Stimulated activated CD8-positive, alpha-beta memory T cell treated with anti-CD3 and anti-CD28 coated beads, Interleukin-2, amount 100 ng/mL, for 48 hours (primary cell): ENCODE measurements at regions not wholly inside any gene's neighbourhood (a gene's known extent, or its start where the extent isn't known, plus 50 kb on each side); places are given as distances from the start of the nearest gene placed in this dataset.

Source experiments
- DNase-seq, 2 donors: peaks; one replicate each; pipeline ENCODE4 v3.0.0-alpha.2; 2020; ENCODE audit warnings: low read depth in 2 of 2

DNA sequence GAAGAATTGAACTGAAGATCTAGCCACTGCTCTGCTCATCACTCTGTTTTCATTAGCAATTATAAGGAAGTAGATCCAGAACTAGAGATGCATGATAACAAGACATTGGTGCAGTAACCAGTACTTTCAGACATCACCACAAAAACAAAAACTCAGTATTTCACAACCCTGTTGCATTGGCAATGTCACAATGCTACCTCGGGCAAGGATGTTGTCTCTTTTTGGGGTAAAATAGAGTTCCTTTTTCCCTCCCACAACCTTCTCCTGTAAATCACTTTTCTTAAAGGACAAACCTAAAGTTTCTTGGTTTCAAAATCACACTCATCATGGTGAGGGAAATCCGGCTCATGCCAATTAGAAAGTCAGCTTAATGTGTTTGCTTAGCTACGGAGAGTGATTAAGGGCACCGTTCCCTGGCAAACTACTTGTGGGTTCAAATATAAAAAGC is 420.1 kb upstream of the MEF2C start:
- no peak for DNase-seq

DNA sequence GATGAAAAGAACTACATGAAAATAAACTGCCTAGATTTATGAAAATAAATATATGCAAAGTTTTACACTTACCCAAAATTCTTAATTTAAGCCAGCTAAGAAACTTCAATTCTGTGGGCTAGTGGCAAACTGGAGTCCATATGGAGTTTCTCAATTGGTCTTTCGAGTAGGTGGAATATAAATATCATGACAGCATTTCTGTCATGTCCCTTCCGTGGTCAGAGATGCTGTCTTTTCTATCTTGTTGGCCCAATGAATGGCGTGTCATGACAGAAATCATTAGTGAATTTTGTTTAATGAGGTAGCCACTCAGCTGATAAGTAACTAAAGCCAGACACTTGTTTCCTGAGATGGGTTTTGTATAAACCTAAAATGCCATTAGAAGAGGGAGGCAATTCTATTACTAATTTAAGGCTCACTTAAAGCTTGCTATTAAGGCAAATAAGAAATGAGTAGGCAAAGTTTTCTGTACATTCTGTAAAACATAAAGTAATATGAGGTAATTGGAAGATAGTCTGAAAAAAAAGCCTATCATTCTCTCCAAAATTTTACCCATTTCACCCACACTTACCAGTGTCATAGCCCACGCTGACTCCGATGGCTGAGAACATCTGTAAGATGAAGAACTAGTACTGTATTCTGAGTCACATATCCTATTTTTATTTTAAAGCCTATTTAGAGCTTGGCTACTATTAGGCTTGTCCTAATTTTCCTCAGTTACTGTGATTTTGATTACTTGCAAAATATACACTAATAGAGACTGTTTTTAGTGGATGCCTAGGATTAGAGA is 419.3 kb upstream of the MEF2C start:
- DNase-seq = no peak

DNA sequence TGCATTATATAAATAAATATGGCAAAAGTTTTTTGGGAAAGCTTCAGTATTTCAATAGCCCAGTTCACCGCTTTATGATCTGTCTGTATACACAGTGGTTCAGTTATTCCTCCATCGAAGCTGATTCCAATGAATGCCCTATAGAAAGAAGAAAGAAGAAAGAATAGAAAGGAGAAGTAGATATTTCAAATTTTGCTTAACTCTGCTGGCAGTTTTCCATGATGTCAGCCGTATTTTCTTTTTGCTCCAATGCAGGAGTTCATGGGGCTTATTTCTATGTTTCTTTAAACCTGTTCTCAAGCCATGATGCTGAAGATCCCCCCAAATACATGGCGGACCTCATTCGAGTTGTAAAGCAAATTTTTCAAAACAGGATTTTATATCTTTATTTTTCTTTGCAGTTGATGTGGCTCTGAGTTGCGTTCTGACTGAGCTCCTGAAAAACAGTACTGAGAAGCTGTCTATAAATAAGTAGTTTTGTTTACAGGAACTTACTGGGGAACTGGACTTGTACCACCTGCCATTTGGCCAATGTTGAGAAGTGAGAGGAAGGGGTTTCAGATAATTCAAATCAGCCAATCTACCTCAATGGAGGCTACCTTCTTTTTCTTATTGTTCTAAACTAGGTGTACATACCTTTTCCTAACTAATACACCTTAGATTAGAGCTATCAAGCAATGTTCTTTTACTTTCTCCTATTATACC is 418.5 kb upstream of the MEF2C start:
- DNase-seq = no peak

DNA sequence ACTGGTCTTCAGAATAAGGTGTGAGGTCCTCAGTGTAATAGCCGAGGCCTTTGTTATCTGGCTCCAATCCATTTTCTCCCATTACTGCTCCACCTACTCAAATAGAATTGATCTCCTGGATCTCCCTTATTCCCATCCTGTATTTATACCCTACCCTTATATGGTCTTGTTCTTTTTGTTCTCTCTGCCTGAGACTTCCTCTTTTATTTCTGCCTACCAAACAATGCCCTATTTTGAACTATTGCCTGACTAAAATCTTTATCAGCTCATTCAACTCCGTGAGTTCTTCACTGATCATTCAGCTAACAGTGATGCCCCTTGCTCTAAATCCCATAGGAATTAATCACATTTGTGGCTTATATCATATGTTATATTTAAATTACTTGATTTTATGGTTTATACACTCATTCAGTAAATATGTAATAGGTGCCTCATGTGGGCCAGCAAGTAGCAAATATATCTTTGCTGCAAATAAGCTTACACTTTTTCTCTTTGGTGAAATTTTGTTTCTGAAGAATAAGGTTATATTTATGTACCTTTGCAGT is 417.5 kb upstream of the MEF2C start:
- DNase-seq = no peak

DNA sequence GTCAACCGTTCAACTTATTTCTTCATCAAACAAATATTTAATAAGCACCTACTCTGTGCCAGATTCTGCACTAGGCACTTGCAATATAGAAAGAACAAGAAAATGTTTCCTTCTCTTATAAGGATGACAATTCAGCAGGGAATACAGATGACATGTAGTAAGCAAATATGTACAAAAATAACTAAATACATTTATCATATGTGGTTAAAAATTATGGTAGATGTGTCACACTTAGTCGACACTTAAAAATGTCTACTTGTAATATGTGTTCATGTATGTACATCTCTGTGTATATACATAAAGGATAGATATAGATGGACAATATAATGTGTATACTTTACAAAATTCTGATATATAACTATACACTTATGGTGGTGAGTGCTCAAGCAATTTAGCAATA is 417.0 kb upstream of the MEF2C start:
- DNase-seq = no peak

DNA sequence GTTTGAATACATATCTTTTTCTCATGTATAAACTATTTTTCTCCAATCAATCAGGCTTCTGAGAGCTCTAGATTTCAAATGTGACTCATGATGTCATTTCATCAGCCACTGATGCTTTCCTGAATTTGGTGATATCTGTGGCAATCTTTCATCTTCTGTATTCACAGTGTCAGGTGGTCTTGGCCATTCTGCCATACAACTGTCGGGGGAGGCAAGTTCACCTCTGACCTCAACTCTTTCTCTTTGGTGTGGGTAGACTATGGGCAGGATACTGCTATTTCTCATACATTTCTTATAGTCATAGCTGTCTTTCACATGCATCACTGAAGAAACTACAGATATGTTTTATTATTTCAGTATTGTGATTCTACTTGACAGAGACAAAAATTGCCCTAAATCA is 414.1 kb upstream of the MEF2C start:
- DNase-seq = no peak

DNA sequence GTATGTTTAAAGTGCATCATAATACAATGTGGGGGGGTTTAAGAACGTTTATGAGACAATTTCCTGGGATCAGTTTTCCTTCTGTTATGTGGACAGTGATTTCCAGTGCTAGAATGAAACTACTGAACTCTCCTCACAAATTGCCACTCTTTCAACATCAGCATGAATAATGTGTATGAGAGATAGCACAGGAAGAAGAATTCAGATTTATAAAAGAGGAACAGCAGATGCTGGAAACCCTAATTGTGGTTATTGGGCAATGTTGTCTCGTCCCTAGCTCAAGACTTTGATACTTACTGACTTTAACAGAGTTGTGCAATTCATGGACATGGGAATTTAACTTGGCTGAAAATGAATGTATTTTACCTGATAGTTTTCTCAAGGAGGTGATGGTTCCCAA is 410.8 kb upstream of the MEF2C start:
- no peak for DNase-seq

DNA sequence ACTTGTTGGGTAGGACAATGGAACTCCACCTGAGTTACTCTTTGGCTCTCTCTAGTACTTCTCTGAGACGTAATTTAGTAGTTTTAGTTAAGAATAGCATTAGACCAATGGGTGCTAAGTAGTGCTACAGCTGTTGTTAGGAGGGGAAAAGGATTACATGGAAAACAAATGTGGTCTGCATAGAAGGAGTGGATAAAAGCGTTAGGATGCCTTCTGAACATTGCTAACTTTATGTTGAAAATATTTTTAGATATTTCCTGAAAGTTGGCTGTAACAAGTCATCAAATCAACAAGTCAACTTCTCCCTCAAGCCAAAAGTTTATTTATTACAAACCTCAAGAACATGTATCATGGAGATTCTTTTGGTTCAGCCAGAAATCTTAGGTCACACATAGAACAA is 409.5 kb upstream of the MEF2C start:
- DNase-seq = no peak

DNA sequence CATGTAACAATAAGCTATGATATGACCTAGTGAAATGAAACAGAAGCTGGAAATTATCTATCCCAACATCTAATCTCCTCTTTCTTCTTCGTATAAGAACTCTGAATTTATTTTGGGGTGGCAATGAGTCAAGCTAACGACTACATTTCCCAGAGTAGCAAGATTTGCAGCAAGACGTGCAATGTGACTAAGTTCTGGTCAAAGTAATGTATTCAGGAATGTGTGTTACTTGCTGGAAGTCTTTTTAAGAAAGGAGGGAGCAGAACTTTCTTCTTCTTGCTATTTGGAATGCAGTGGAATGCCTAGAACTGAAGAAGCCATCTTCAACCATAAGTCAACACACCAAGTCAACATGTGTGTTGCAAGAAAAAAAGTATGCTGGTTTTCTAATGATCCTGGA is 406.6 kb upstream of the MEF2C start:
- DNase-seq = no peak

DNA sequence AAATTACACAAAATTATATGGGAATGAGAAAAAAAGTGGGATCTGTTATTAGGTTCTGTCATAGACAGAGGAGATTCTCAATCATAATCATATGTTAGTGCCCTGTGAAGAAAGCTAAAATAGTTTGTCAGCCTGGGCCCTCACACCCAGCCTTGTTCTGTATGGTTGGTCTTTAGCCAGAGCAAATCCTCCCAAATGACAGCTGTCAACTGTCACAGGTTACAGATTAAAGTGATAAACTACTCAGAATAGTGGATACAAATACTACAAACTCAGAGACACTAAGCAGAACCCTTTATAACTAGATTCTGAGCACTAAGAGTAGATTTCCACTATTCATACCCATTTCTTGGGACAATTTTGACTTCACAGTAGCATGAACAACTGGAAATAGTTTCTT is 405.0 kb upstream of the MEF2C start:
- DNase-seq = no peak

DNA sequence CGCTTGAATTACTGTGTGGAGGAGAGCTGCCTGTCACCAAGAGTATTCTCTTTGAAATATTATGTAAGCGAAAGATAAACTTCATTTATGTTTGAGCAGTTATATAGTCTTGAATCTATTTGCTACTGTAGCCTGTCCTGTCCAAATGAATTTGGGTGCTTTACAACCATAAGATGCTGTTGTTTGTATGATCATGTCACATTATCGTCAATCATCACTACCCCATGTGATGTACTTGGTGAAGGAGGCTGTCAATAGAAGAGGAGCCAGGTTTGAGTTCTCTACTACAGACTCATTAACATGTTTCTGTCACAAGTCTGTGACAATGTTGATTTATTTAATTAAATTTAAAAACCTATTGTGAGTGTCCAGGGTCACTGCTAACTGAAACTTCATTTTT is 403.3 kb upstream of the MEF2C start:
- no peak for DNase-seq

DNA sequence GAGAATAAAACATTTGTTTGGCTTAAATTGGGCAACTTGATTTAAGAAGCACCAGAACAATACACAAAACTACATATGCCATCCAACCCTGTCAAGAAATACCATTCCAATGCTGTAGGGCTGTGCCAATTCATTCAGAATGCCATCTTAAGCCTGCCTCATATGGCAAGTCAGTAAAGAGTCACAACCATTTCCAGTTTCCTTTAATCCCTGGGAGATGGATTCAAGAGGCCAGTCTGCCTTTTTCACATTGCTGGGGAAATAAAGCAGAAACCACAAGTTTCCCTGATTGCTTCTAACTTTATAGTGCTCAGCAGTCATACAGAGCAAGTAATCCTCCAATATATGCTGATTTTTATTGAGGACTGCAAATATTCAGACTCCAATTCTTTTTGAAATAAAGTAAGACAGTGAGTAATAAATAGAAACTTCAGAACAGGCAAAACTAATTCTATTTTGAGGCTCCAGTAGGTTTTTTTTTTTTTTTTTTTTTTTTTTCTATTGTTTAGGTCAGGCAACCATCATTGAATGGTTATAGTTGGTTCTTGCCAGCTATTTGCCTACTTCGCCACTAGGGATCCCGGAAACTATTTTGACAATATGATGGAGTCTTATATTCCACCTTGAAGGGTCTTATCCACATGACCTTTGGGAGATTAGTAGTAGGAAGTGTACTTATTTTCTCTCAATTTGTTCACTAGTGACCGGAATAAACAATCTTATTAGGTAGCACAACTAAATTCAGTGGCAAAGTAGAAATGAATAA is 400.9 kb upstream of the MEF2C start:
- DNase-seq = no peak

DNA sequence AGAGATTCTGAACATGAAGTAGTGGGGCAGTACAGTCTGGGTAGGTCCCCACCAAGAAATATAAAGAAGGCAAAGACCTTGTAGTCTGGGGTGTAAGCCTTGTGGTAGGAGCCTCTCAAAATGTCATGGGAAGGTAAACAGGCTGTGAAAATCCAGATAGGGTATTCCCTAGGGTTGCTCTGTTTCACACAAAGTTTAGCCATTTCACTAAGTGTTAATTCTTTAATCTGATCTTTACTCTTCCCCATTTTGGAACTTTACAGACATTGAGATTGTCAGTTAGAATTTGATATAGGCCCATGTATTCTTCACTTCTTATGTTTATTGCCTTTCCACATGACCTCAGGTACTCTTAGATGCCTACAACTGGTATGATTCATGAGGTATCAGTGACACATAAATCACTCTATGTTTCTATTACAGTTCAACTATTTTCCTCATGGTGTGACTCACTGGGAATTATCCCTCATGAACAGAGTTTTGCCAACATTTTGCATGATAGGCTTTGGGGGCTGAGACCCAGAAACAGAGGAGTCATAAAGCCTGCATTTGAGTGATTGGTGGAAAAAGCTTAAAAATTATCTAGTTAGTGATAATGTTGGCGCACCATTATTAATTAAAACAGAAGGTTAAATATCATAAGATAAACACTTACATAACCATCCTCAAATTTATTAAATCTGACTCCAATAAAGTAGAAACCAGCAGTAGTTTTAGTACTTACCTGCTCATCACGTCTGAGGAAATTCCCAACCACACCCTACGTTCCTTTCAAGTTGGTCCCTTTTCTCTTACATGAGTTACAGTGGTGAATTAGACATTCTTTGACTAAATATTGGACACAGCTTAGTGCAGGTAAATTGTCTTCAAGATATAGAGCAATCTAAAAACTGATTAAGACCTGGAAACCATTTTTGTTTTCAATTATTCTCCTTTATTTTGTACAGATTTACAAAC is 399.8 kb upstream of the MEF2C start:
- no peak for DNase-seq

DNA sequence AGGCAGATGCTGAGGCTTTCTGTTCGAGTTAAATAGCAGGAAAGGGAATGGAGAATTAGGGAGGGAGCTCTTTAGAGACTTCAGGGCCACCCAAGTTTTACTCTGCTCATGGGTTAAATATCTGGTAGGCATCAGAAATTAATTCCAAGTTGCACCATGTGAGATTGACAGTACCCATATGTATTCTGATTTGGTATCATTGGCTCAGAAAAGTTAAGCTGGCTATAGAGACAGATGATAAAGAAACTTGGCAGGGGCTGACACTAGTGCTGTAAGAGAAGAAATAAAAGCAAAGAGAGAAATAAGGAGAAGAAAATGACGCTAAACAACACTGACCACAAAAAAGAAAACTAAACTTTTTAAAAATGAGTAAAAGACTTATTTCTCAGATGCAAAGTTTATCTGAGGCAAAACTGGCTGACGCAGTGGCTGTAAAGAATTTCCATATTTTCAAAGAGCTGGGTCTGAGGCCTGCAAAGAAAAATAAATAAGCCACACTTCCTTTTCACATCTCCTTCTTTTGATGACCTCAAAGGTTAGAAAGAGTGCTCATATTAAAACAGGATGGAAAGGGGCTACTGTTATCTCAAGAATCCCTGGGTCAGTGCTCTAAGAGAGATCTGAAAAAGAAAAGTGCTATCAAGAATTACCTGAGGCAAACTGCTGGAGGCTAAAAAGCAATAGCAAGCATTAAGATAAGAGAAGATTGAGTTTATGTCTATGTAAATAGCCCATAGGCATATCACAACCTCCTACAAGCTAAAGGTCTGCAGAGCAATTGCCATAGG is 399.0 kb upstream of the MEF2C start:
- DNase-seq = no peak

DNA sequence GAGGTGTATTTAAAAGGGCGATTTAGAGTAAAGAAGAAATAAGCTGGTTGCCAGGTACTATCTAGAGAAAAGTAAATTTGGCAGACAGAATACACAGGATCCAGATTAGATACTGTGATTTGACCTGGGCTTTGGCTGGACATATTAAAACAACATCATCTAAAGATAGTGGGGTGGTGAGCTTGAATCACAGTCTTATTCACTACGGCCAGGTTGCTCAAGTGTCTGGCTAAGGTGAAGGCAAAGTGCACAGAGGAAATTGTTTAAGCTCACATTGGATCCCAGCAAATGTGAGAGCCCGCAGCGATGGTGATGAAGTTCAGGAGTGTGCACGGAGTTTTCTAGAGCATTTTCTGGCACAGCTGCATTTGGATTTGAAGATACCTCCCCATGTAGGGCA is 398.2 kb upstream of the MEF2C start:
- DNase-seq = no peak

DNA sequence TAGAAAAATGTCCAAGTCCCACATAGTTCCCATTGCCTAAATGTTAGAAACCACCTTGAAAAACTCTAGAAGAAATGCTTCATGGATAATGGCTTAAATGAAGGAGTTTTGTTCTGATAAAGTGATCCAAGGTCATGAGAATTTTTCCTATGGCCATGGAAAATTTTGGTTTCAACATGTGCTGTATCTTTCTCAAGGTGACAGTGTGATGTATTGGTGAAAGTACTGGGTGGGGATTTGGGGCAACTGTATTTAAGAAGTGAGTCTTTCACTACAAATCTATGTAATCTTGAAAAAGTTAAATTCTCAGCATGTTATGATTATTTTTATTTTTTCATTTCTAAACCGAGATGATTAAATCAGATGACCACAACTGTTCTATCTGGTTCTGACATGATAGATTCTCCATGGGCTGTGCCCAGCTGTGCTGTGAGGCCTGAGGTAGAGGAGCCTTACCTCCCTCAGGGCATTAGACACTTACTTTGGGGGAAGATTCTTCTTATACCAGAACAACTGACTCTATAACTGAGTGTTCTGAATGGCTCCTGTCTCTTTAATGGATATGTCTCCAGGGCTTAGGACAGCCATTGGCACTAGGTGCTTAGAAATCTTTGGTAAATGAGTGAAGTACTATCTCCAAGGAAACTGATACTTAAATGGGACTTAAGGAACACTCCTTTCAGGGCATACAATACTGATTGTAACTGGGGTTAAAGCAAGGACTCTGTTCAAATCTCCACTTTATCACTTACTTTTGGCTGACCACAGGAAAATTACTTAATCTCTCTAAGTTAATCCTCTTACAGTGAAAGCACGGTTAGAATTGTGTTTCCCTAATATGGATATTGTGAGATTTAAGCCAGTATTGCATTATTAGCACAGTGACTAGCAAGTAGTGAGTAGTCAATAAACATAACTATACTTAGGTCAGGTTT is 397.4 kb upstream of the MEF2C start:
- DNase-seq = no peak

DNA sequence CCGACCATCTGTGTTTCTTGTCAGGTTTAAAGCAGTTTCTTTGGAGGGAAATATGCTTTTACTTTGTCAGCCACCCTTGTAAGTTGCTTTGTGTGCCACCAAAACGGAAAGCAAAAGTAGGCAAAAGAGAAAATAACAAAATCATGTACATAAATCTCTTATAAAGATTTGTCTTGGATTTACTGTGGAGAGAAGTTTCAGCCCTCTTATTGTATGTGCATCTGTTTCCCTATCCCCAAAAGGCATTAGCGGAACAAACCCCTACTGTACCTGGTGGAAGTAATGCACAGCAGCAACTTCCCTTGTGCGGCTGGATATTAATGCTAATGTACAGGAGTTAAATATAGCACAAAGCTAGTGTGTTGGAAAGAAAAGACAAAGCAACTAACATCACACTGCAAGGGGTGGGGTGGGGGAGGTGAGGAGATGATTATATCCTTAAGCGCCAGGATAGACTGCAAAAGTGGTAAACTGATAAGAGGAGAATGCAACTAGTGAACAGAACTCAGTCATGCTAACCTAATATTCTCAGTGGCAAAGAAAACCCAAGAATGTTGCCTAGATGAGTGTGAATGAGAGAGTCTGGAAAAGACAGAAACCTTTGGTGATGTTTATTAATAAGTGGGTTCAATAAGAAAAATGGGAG is 396.5 kb upstream of the MEF2C start:
- DNase-seq = no peak

DNA sequence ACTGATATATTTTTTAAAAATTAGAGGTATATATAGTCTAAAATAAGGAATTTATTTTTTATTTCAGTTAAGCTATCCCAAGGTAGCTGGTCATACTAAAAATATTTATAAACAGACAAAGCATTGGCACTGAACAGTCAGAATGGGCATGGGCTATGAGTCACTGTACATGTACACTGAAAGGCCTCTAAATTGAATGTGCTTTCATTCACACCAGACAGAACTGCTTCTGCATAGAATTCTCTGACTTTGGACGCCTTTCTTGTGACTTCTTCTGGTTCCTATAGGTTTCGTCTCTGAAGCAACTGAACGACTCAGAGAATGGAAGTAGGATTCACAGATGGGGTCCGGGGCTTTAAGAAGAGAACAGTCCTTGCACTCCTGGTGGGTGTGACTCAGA is 394.8 kb upstream of the MEF2C start:
- DNase-seq = no peak
